ENCODE measurements at regions not wholly inside any gene's neighbourhood (a gene's known extent, or its start where the extent isn't known, plus 50 kb on each side); places are given as distances from the start of the nearest gene placed in this dataset.

DNA sequence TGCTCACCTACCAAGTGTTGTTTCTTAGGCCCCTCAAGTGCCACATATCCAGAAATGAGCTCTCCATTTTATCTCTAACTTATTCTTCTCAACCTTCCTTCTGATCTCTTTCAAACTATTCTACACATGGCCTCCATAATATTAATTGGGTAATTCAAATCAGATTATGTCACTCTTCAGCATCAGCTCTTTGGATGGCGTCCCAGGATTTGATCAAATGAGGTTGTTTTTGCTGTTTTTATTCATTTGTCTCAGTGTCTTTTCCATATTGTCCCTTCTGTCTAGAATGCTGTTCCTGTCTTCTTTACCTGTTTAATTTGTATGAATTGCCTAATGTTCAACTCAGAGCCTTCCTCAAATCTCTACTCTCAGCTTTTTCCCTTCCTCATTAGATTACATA, 234.6 kb upstream of the CXCL12 start:
- TF ChIP-seq RAD21 (CRISPR knock-in tag; conservative IDR thresholded peaks at IDR 0.05 in 1 of 2, IDR thresholded peaks at IDR 0.05 in 1 of 2): no peak
- no peak for TF ChIP-seq SAFB (IDR thresholded peaks at IDR 0.05; ENCODE audit: borderline replicate concordance, low read depth, low read length)
- no peak for TF ChIP-seq NR3C1 (CRISPR knock-in tag; IDR thresholded peaks at IDR 0.05)
- TF ChIP-seq RUNX1 (IDR thresholded peaks at IDR 0.05; ENCODE audit: low read depth): no peak
- TF ChIP-seq, protein P1, sequence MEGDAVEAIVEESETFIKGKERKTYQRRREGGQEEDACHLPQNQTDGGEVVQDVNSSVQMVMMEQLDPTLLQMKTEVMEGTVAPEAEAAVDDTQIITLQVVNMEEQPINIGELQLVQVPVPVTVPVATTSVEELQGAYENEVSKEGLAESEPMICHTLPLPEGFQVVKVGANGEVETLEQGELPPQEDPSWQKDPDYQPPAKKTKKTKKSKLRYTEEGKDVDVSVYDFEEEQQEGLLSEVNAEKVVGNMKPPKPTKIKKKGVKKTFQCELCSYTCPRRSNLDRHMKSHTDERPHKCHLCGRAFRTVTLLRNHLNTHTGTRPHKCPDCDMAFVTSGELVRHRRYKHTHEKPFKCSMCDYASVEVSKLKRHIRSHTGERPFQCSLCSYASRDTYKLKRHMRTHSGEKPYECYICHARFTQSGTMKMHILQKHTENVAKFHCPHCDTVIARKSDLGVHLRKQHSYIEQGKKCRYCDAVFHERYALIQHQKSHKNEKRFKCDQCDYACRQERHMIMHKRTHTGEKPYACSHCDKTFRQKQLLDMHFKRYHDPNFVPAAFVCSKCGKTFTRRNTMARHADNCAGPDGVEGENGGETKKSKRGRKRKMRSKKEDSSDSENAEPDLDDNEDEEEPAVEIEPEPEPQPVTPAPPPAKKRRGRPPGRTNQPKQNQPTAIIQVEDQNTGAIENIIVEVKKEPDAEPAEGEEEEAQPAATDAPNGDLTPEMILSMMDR (IDR thresholded peaks at IDR 0.05 in 2 of 3, conservative IDR thresholded peaks at IDR 0.05 in 1 of 3; ENCODE audit: insufficient read depth in 2 of 3, low read depth in 1 of 3, low read length in 3 of 3): no peak
- TF ChIP-seq, protein P2, sequence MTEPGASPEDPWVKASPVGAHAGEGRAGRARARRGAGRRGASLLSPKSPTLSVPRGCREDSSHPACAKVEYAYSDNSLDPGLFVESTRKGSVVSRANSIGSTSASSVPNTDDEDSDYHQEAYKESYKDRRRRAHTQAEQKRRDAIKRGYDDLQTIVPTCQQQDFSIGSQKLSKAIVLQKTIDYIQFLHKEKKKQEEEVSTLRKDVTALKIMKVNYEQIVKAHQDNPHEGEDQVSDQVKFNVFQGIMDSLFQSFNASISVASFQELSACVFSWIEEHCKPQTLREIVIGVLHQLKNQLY (CRISPR knock-in tag; conservative IDR thresholded peaks at IDR 0.05): no peak
- TF ChIP-seq ARNT (IDR thresholded peaks at IDR 0.05): no peak
- TF ChIP-seq ZNF146 (CRISPR knock-in tag; IDR thresholded peaks at IDR 0.05; ENCODE audit: unreplicated experiment): no peak
- no peak for TF ChIP-seq POLR2A (conservative IDR thresholded peaks at IDR 0.05)
- TF ChIP-seq, protein P3, sequence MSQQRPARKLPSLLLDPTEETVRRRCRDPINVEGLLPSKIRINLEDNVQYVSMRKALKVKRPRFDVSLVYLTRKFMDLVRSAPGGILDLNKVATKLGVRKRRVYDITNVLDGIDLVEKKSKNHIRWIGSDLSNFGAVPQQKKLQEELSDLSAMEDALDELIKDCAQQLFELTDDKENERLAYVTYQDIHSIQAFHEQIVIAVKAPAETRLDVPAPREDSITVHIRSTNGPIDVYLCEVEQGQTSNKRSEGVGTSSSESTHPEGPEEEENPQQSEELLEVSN (IDR thresholded peaks at IDR 0.05; ENCODE audit: borderline replicate concordance in 1 of 2, extremely low read depth in 1 of 2, insufficient read depth in 1 of 2, insufficient read length in 1 of 2, low read depth in 1 of 2, low read length in 1 of 2, poor library complexity in 1 of 2, severe bottlenecking in 1 of 2): no peak

Measured in K562 (cell line).